GM13977 (cell line): ENCODE measurements at regions not wholly inside any gene's neighbourhood (a gene's known extent, or its start where the extent isn't known, plus 50 kb on each side); places are given as distances from the start of the nearest gene placed in this dataset.

ENCODE experiments used
- DNase-seq: peaks from one replicate; pipeline ENCODE4 v3.0.0; 2012; ENCODE audit warnings: low spot score
- CTCF ChIP-seq: IDR thresholded peaks from 2 replicates; pipeline ENCODE4 v1.5.1; 2012; ENCODE audit warnings: mild to moderate bottlenecking, control low read depth; ENCODE audit not compliant: insufficient read depth; ENCODE audit errors: extremely low read depth, missing control alignments
- in situ Hi-C: fragments of 300-500 bp; cut with MboI; formaldehyde crosslinking; loops from one replicate; pipeline ENCODE4 v1.12.0; 2022; ENCODE audit warnings: low sequenced_read_pairs, low pct_unique_long_range_greater_than_20kb, mixed read lengths, inconsistent platforms; ENCODE audit not compliant: unreplicated experiment

- in situ Hi-C loops, result no loop called here
- DNase-seq, result no peak
- TF ChIP-seq CTCF, result no peak
These were observed 185.4 kb downstream of the FOXO1 start for GRCh38 chr13:40480915-40481516.

GRCh38 chr13:40483601-40484000, 182.8 kb downstream of the FOXO1 start:
- in situ Hi-C loops, result no loop called here
- no peak for DNase-seq
- TF ChIP-seq CTCF, result no peak

- no peak for TF ChIP-seq CTCF
- no peak for DNase-seq
- in situ Hi-C loops, result no loop called here
These were observed 182.2 kb downstream of the FOXO1 start for GRCh38 chr13:40484101-40484800.

GRCh38 chr13:40484974-40485373, 181.5 kb downstream of the FOXO1 start:
- TF ChIP-seq CTCF, result no peak
- in situ Hi-C loops, result no loop called here
- no peak for DNase-seq

GRCh38 chr13:40485611-40486517, 180.6 kb downstream of the FOXO1 start:
- no peak for TF ChIP-seq CTCF
- in situ Hi-C loops, result no loop called here
- DNase-seq, result peak; percentile 39

- DNase-seq, result no peak
- in situ Hi-C loops, result no loop called here
- no peak for TF ChIP-seq CTCF
These were observed 179.8 kb downstream of the FOXO1 start for GRCh38 chr13:40486518-40487163.
